Gastrocnemius medialis (tissue), 4 donors: ENCODE measurements at regions not wholly inside any gene's neighbourhood (a gene's known extent, or its start where the extent isn't known, plus 50 kb on each side); places are given as distances from the start of the nearest gene placed in this dataset.

Source experiments
- CTCF ChIP-seq, 5 experiments: fragments of 450-650 bp in 3 of 5; fragments of 200-600 bp in 2 of 5; sonication (generic) in 2 of 5; IDR thresholded peaks in 4 of 5; conservative IDR thresholded peaks in 1 of 5; 1 replicate in 4 of 5; 2 replicates in 1 of 5; pipeline ENCODE4 v1.5.1; 2016 to 2019; ENCODE audit warnings: antibody characterized with exemption in 5 of 5, mild to moderate bottlenecking in 3 of 5, moderate library complexity in 3 of 5
- POLR2A ChIP-seq, 2 donors: fragments of 450-650 bp; IDR thresholded peaks; one replicate each; pipeline ENCODE4 v1.6.1; 2017; ENCODE audit warnings: antibody characterized with exemption in 2 of 2, mild to moderate bottlenecking in 2 of 2, moderate library complexity in 2 of 2

- no peak for TF ChIP-seq POLR2A (IDR thresholded peaks at IDR 0.05)
- TF ChIP-seq CTCF (IDR thresholded peaks at IDR 0.05 in 4 of 5, conservative IDR thresholded peaks at IDR 0.05 in 1 of 5) = no peak
These were observed 62.3 kb downstream of the ZIC5 start for GRCh38 chr13:99909097-99909835.
